ENCODE measurements at regions not wholly inside any gene's neighbourhood (a gene's known extent, or its start where the extent isn't known, plus 50 kb on each side); places are given as distances from the start of the nearest gene placed in this dataset.

GRCh38 chr2:41701231-41701630 lies 346.6 kb upstream of the PKDCC start:
- no peak overlapping the region for H3K4me2 ChIP-seq (ENCODE audit: low read depth, low read length)
- H3K9ac ChIP-seq (ENCODE audit: low read length) = no peak overlapping the region
- no peaks in the 10 kb centered on the region for H3K79me2 ChIP-seq (ENCODE audit: low read length)
- H3K9me2 ChIP-seq (replicated peaks; ENCODE audit: insufficient read depth, low read length) = no peaks in the 10 kb centered on the region
- no peaks in the 10 kb centered on the region for H3K36me3 ChIP-seq (replicated peaks; ENCODE audit: insufficient read depth, low read length)
- H4K20me1 ChIP-seq (ENCODE audit: insufficient read depth, low read length) = no peaks in the 10 kb centered on the region
- H3K4me3 ChIP-seq (ENCODE audit: low read length) = no peak overlapping the region
- no peaks in the 10 kb centered on the region for H3K27me3 ChIP-seq (replicated peaks; ENCODE audit: insufficient read depth, low read length)
- TF ChIP-seq EZH2phosphoT487 (IDR thresholded peaks at IDR 0.05; ENCODE audit: low read length) (no peak), EZH2 (optimal IDR thresholded peaks at IDR 0.05; ENCODE audit: low read depth, low read length) (no peak), CTCF (IDR thresholded peaks at IDR 0.05; ENCODE audit: low read length) (no peak)
- H3K4me1 ChIP-seq (ENCODE audit: low read length) = no peaks in the 10 kb centered on the region
- H2AFZ ChIP-seq (ENCODE audit: low read length) = no peak overlapping the region
- H3K9me3 ChIP-seq (replicated peaks; ENCODE audit: insufficient read depth, low read length) = no peaks in the 10 kb centered on the region
- no peak for DNase-seq
- H3F3A ChIP-seq (ENCODE audit: insufficient read depth, low read length) = no peaks in the 10 kb centered on the region
- no peak overlapping the region for H3K27ac ChIP-seq (ENCODE audit: low read length)

- no peaks in the 10 kb centered on the region for H3K4me1 ChIP-seq (ENCODE audit: low read length)
- no peaks in the 10 kb centered on the region for H3K27me3 ChIP-seq (replicated peaks; ENCODE audit: insufficient read depth, low read length)
- no peaks in the 10 kb centered on the region for H3K9me2 ChIP-seq (replicated peaks; ENCODE audit: insufficient read depth, low read length)
- no peak overlapping the region for H3K4me3 ChIP-seq (ENCODE audit: low read length)
- H3K4me2 ChIP-seq (ENCODE audit: low read depth, low read length) = no peak overlapping the region
- no peak for DNase-seq
- TF ChIP-seq CTCF (IDR thresholded peaks at IDR 0.05; ENCODE audit: low read length) (no peak), EZH2 (optimal IDR thresholded peaks at IDR 0.05; ENCODE audit: low read depth, low read length) (no peak), EZH2phosphoT487 (IDR thresholded peaks at IDR 0.05; ENCODE audit: low read length) (no peak)
- no peaks in the 10 kb centered on the region for H3K79me2 ChIP-seq (ENCODE audit: low read length)
- no peaks in the 10 kb centered on the region for H3F3A ChIP-seq (ENCODE audit: insufficient read depth, low read length)
- no peak overlapping the region for H3K9ac ChIP-seq (ENCODE audit: low read length)
- no peak overlapping the region for H2AFZ ChIP-seq (ENCODE audit: low read length)
- H4K20me1 ChIP-seq (ENCODE audit: insufficient read depth, low read length) = no peaks in the 10 kb centered on the region
- no peaks in the 10 kb centered on the region for H3K36me3 ChIP-seq (replicated peaks; ENCODE audit: insufficient read depth, low read length)
- H3K9me3 ChIP-seq (replicated peaks; ENCODE audit: insufficient read depth, low read length) = no peaks in the 10 kb centered on the region
- no peak overlapping the region for H3K27ac ChIP-seq (ENCODE audit: low read length)
Observed at GRCh38 chr2:41703123-41703522, 344.7 kb upstream of the PKDCC start.

- H3K4me1 ChIP-seq (ENCODE audit: low read length) = no peaks in the 10 kb centered on the region
- no peak overlapping the region for H3K9ac ChIP-seq (ENCODE audit: low read length)
- no peaks in the 10 kb centered on the region for H4K20me1 ChIP-seq (ENCODE audit: insufficient read depth, low read length)
- no peaks in the 10 kb centered on the region for H3F3A ChIP-seq (ENCODE audit: insufficient read depth, low read length)
- no peak overlapping the region for H3K27ac ChIP-seq (ENCODE audit: low read length)
- H3K36me3 ChIP-seq (replicated peaks; ENCODE audit: insufficient read depth, low read length) = no peaks in the 10 kb centered on the region
- no peak for DNase-seq
- TF ChIP-seq CTCF (IDR thresholded peaks at IDR 0.05; ENCODE audit: low read length) (no peak), EZH2phosphoT487 (IDR thresholded peaks at IDR 0.05; ENCODE audit: low read length) (no peak), EZH2 (optimal IDR thresholded peaks at IDR 0.05; ENCODE audit: low read depth, low read length) (no peak)
- H3K9me2 ChIP-seq (replicated peaks; ENCODE audit: insufficient read depth, low read length) = no peaks in the 10 kb centered on the region
- no peak overlapping the region for H3K4me3 ChIP-seq (ENCODE audit: low read length)
- H3K79me2 ChIP-seq (ENCODE audit: low read length) = no peaks in the 10 kb centered on the region
- H3K9me3 ChIP-seq (replicated peaks; ENCODE audit: insufficient read depth, low read length) = no peaks in the 10 kb centered on the region
- no peaks in the 10 kb centered on the region for H3K27me3 ChIP-seq (replicated peaks; ENCODE audit: insufficient read depth, low read length)
- no peak overlapping the region for H2AFZ ChIP-seq (ENCODE audit: low read length)
- H3K4me2 ChIP-seq (ENCODE audit: low read depth, low read length) = no peak overlapping the region
Observed at GRCh38 chr2:41705634-41706033, 342.2 kb upstream of the PKDCC start.

Data from MM.1S (cell line).